ENCODE measurements at regions not wholly inside any gene's neighbourhood (a gene's known extent, or its start where the extent isn't known, plus 50 kb on each side); places are given as distances from the start of the nearest gene placed in this dataset.

DNA sequence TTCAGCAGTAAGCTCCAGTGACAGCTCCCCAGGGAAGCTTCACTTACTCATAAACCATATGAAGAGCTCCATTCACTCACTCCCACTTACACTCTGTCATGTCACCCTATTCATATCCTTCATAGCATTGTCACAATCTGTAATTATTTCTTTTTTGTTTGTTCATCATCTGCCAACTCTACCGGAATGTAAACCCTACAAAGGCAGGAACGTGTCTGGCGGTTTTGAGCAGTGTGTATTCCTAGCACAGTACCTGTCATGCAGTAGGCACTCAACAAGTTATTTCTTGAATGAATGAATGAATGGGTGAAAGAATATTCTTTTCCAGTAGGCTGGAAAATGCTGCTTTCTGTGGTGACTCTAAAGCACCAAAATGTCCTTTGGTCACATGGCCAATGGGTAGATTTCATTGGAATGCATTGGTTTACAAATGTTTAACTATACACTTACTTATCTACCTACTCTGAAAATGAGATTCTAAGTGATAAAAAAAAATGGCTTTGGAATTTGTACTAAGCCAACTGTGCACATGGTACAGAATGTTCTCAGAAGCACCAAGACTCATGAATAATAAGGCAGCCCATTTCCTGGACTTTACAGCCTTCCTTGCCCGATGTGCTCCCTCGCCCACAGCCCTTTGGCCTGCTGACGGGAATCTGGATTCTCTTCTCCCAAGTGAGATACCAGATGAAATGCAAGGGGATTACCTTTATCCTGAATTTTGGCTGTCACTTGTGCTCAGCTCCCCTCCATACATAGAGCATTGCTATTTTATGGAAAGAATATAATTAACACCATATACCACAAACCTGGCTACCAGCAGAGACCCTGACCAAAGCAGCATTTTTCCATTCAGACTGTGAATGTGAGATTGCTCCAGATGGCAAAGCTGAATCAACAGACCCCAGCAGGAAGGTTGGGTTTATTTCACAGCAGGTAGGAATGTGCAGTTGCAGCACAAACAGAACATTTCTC, 273.3 kb downstream of the ALDH8A1 start:
- no peaks in the 10 kb centered on the region for H4K20me1 ChIP-seq (ENCODE audit: control insufficient read depth, insufficient read depth, low read depth, low read length)
- no peak overlapping the region for H3K27ac ChIP-seq (ENCODE audit: low read depth, low read length)
- H3K4me3 ChIP-seq (ENCODE audit: low read length), result no peak overlapping the region
- no peak for TF ChIP-seq EZH2phosphoT487 (IDR thresholded peaks at IDR 0.05; ENCODE audit: borderline replicate concordance, low read length)
- H3K9me3 ChIP-seq (ENCODE audit: control insufficient read depth, insufficient read depth, low read length), result no peaks in the 10 kb centered on the region
- H3K79me2 ChIP-seq (ENCODE audit: control insufficient read depth, low read length), result no peaks in the 10 kb centered on the region
- no peaks in the 10 kb centered on the region for H3K36me3 ChIP-seq (ENCODE audit: control insufficient read depth, low read length)
- no peaks in the 10 kb centered on the region for H3F3A ChIP-seq (ENCODE audit: control insufficient read depth, insufficient read depth)
- no peak overlapping the region for H3K4me2 ChIP-seq (ENCODE audit: low read length)
- no peaks in the 10 kb centered on the region for H3K9me2 ChIP-seq (replicated peaks; ENCODE audit: control insufficient read depth, low read length)
- no peaks in the 10 kb centered on the region for H3K4me1 ChIP-seq (ENCODE audit: control insufficient read depth, low read length)
- no peaks in the 10 kb centered on the region for H3K27me3 ChIP-seq (ENCODE audit: control insufficient read depth, low read length)

DNA sequence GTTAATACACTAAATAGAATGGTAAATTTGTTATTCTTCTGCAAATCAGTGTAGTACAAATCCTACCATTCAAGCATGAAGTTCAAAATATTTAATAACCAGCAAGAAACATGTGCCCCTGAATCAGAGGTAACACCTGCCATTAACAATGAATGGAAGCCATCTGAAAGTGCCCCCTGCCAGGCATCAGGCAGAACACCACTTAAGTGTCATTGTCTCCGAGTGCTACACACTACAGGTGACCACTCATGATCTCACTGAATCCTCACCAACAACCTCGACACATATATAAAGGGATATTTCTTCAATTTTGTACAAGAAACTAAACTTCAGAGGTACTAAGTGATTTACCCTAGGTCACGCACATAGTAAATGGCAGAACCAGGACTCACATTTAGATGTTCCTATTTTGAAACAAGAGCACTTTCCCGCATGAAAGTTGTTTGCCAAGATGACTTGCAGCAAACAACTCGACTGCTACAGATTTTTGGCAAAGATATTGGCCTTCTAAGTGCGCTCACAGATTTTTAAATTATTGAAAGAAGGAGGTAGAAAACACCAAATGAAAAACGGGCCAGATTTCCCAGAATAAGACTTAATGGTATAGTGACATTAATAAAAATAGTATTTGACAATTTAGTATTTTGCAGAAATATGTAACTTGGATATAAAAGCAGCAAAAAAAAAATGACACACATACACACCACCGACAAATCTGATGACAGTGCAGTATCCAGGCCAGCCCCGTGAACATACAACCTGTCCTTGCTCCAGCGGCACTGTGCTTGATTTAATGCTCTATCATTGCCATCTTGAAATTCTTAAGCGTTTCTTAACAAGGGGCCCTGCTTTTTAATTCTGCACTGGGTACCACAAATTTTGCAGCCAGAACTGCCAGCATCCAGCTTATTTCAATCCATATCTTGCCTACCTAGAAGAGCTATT, 274.5 kb downstream of the ALDH8A1 start:
- H3K4me3 ChIP-seq (ENCODE audit: low read length), result no peak overlapping the region
- H3K4me2 ChIP-seq (ENCODE audit: low read length), result no peak overlapping the region
- no peaks in the 10 kb centered on the region for H3F3A ChIP-seq (ENCODE audit: control insufficient read depth, insufficient read depth)
- H3K9me3 ChIP-seq (ENCODE audit: control insufficient read depth, insufficient read depth, low read length), result no peaks in the 10 kb centered on the region
- H3K9me2 ChIP-seq (replicated peaks; ENCODE audit: control insufficient read depth, low read length), result no peaks in the 10 kb centered on the region
- H3K4me1 ChIP-seq (ENCODE audit: control insufficient read depth, low read length), result no peaks in the 10 kb centered on the region
- no peaks in the 10 kb centered on the region for H3K36me3 ChIP-seq (ENCODE audit: control insufficient read depth, low read length)
- TF ChIP-seq, protein P1, sequence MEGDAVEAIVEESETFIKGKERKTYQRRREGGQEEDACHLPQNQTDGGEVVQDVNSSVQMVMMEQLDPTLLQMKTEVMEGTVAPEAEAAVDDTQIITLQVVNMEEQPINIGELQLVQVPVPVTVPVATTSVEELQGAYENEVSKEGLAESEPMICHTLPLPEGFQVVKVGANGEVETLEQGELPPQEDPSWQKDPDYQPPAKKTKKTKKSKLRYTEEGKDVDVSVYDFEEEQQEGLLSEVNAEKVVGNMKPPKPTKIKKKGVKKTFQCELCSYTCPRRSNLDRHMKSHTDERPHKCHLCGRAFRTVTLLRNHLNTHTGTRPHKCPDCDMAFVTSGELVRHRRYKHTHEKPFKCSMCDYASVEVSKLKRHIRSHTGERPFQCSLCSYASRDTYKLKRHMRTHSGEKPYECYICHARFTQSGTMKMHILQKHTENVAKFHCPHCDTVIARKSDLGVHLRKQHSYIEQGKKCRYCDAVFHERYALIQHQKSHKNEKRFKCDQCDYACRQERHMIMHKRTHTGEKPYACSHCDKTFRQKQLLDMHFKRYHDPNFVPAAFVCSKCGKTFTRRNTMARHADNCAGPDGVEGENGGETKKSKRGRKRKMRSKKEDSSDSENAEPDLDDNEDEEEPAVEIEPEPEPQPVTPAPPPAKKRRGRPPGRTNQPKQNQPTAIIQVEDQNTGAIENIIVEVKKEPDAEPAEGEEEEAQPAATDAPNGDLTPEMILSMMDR (IDR thresholded peaks at IDR 0.05; ENCODE audit: low read depth, low read length, poor library complexity, severe bottlenecking), result no peak
- no peak for TF ChIP-seq EZH2phosphoT487 (IDR thresholded peaks at IDR 0.05; ENCODE audit: borderline replicate concordance, low read length)
- H3K79me2 ChIP-seq (ENCODE audit: control insufficient read depth, low read length), result no peaks in the 10 kb centered on the region
- H3K27me3 ChIP-seq (ENCODE audit: control insufficient read depth, low read length), result no peaks in the 10 kb centered on the region
- H3K27ac ChIP-seq (ENCODE audit: low read depth, low read length), result no peak overlapping the region
- H4K20me1 ChIP-seq (ENCODE audit: control insufficient read depth, insufficient read depth, low read depth, low read length), result no peaks in the 10 kb centered on the region

DNA sequence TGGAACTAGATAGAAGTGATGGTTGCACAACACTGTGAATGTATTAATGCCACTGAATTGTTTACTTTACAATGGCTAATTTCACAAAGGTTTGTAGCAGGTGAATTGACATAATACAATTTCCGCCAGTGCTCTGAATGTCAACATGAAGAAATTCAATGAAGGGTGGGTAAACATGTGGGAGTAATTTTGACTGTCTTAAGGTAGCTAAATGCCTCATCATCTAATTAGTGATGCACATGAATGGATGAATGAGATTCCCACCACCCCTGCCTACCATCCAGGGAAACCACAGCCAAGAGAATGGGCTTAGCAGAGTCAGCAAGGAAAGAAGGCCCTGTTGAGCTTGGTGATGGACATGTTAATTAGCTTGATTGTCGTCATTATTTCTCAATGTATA, 275.3 kb downstream of the ALDH8A1 start:
- Histone ChIP-seq H3K4me1 (ENCODE audit: control insufficient read depth, low read length) (no peaks in the 10 kb centered on the region), H3F3A (ENCODE audit: control insufficient read depth, insufficient read depth) (no peaks in the 10 kb centered on the region), H4K20me1 (ENCODE audit: control insufficient read depth, insufficient read depth, low read depth, low read length) (no peaks in the 10 kb centered on the region), H3K79me2 (ENCODE audit: control insufficient read depth, low read length) (no peaks in the 10 kb centered on the region), H3K27ac (ENCODE audit: low read depth, low read length) (no peak overlapping the region), H3K4me3 (ENCODE audit: low read length) (no peak overlapping the region), H3K4me2 (ENCODE audit: low read length) (no peak overlapping the region), H3K9me2 (replicated peaks; ENCODE audit: control insufficient read depth, low read length) (no peaks in the 10 kb centered on the region), H3K9me3 (ENCODE audit: control insufficient read depth, insufficient read depth, low read length) (no peaks in the 10 kb centered on the region), H3K27me3 (ENCODE audit: control insufficient read depth, low read length) (no peaks in the 10 kb centered on the region), H3K36me3 (ENCODE audit: control insufficient read depth, low read length) (no peaks in the 10 kb centered on the region)
- TF ChIP-seq, protein P1 (IDR thresholded peaks at IDR 0.05; ENCODE audit: low read depth, low read length, poor library complexity, severe bottlenecking), result no peak
- no peak for TF ChIP-seq EZH2phosphoT487 (IDR thresholded peaks at IDR 0.05; ENCODE audit: borderline replicate concordance, low read length)

Measured in DOHH2 (cell line).